ENCODE measurements at regions not wholly inside any gene's neighbourhood (a gene's known extent, or its start where the extent isn't known, plus 50 kb on each side); places are given as distances from the start of the nearest gene placed in this dataset.
"Not testable (repeated sequence)": the region's sequence is repeated elsewhere in the genome, so short reads cannot be mapped to it uniquely, and the experiment has no call there.

DNA sequence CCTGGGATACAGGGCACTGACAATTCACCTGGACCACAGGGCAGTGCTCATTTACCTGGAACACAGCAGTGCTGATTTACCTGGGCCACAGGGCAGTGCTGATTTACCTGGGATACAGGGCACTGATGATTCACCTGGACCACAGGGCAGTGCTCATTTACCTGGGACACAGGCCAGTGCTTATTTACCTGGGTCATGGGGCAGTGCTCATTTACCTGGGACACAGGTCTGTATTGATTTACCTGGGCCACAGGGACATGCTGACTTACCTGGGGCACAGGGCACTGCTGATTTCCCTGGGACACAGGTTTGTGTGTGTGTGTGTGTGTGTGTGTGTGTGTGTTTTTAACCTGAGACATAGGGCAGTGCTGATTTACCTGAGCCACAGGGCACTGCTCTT is 261.7 kb downstream of the MATN1 start:
- TF ChIP-seq, protein P1, sequence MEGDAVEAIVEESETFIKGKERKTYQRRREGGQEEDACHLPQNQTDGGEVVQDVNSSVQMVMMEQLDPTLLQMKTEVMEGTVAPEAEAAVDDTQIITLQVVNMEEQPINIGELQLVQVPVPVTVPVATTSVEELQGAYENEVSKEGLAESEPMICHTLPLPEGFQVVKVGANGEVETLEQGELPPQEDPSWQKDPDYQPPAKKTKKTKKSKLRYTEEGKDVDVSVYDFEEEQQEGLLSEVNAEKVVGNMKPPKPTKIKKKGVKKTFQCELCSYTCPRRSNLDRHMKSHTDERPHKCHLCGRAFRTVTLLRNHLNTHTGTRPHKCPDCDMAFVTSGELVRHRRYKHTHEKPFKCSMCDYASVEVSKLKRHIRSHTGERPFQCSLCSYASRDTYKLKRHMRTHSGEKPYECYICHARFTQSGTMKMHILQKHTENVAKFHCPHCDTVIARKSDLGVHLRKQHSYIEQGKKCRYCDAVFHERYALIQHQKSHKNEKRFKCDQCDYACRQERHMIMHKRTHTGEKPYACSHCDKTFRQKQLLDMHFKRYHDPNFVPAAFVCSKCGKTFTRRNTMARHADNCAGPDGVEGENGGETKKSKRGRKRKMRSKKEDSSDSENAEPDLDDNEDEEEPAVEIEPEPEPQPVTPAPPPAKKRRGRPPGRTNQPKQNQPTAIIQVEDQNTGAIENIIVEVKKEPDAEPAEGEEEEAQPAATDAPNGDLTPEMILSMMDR (IDR thresholded peaks at IDR 0.05) = no peak
- DNase-seq = peak in 1 of 2 donors; percentile 6
- intact Hi-C loops (cut with DNase I; ENCODE audit: low total_unique reads) = no loop called here
- no peaks in the 10 kb centered on the region for H3K36me3 ChIP-seq
- H3K27ac ChIP-seq = no peak overlapping the region
- H3K9me3 ChIP-seq = peaks cover 0 to 8% (median 0%) of the 10 kb centered on the region in 3 donors
- peaks cover 0 to 17% of the 10 kb centered on the region in 2 donors for H3K27me3 ChIP-seq
- H3K4me1 ChIP-seq = no peaks in the 10 kb centered on the region
- no peak overlapping the region for H3K4me3 ChIP-seq

GRCh38 chr1:30460661-30461060 is 262.7 kb downstream of the MATN1 start:
- no peaks in the 10 kb centered on the region for H3K4me1 ChIP-seq
- H3K4me3 ChIP-seq = no peak overlapping the region
- H3K9me3 ChIP-seq = peaks cover 0 to 8% (median 0%) of the 10 kb centered on the region in 3 donors
- H3K36me3 ChIP-seq = no peaks in the 10 kb centered on the region
- no peak overlapping the region for H3K27ac ChIP-seq
- DNase-seq = peak in 1 of 2 donors; percentile 20
- intact Hi-C loops (cut with DNase I; ENCODE audit: low total_unique reads) = no loop called here
- H3K27me3 ChIP-seq = peaks cover 0 to 17% of the 10 kb centered on the region in 2 donors
- TF ChIP-seq, protein P1 (IDR thresholded peaks at IDR 0.05) = no peak

DNA sequence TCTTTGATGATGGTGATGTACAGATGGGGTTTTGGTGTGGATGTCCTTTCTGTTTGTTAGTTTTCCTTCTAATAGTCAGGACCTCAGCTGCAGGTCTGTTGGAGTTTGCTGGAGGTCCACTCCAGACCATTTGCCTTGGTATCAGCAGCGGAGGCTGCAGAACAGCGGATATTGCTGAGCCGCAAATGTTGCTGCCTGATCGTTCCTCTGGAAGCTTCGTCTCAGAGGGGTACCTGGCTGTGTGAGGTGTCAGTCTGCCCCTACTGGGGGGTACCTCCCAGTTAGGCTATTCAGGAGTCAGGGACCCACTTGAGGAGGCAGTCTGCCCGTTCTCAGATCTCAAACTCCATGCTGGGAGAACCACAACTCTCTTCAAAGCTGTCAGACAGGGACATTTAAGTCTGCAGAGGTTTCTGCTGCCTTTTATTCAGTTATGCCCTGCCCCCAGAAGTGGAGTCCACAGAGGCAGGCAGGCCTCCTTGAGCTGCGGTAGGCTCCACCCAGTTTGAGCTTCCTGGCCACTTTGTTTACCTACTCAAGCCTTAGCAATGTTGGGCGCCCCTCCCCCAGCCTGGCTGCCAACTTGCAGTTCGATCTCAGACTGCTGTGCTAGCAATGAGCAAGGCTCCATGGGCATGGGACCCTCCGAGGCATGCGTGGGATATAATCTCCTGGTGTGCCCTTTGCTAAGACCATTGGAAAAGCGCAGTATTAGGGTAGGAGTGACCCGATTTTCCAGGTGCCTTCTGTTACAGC is 264.5 kb downstream of the MATN1 start:
- H3K4me1 ChIP-seq; H3K4me3 ChIP-seq; intact Hi-C loops (cut with DNase I; ENCODE audit: low total_unique reads); H3K9me3 ChIP-seq; H3K27ac ChIP-seq; H3K36me3 ChIP-seq: not testable (repeated sequence)
- peaks cover 0 to 17% of the 10 kb centered on the region in 2 donors for H3K27me3 ChIP-seq
- peak in 1 of 2 donors; percentile 43 for DNase-seq

GRCh38 chr1:30452925-30453324 is 270.5 kb downstream of the MATN1 start:
- intact Hi-C loops (cut with DNase I; ENCODE audit: low total_unique reads) = no loop called here
- no peaks in the 10 kb centered on the region for H3K36me3 ChIP-seq
- no peak overlapping the region for H3K4me3 ChIP-seq
- no peak overlapping the region for H3K27ac ChIP-seq
- no peaks in the 10 kb centered on the region for H3K27me3 ChIP-seq
- DNase-seq = peak in 1 of 2 donors; percentile 27
- TF ChIP-seq, protein P1 (IDR thresholded peaks at IDR 0.05) = no peak
- no peaks in the 10 kb centered on the region for H3K9me3 ChIP-seq
- no peaks in the 10 kb centered on the region for H3K4me1 ChIP-seq

- intact Hi-C loops (cut with DNase I; ENCODE audit: low total_unique reads) = no loop called here
- Histone ChIP-seq H3K9me3 (no peaks in the 10 kb centered on the region), H3K27me3 (peaks cover 0 to under 1% of the 10 kb centered on the region in 2 donors), H3K27ac (no peak overlapping the region), H3K4me1 (no peaks in the 10 kb centered on the region), H3K4me3 (no peak overlapping the region), H3K36me3 (no peaks in the 10 kb centered on the region)
- TF ChIP-seq, protein P1 (IDR thresholded peaks at IDR 0.05) = no peak
- no peak for DNase-seq
Measured at GRCh38 chr1:30452170-30452569, 271.2 kb downstream of the MATN1 start.

DNA sequence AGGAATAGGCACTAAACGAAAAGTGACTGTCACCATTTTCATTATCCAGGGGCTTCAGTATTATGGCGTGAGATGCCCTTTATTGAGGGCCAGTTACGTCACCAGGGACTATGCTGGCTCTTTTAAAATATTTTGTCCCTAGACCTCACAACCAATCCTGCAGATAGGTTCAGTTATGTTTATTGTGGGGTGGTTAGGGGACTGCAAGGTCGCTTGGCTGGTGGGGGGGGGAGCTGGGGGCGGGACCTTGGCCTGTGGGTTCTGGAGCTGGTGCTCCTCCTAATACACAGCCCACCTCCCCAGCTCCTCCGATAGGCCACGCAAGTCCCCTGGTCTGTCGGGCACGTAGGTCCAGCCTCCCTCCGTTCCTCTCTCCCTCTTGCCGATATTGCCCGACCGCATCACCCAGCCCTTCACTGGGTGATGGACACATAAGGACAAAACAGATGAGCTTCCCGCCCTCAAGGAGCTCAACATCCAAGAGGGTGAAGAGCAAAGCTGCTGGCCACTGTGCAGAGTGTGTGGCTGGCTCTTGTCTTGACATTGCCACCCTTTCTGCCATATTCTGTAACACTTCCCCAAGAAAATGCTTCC is 271.8 kb downstream of the MATN1 start:
- Histone ChIP-seq H3K27me3 (peaks cover 0 to 4% of the 10 kb centered on the region in 2 donors), H3K4me3 (no peak overlapping the region), H3K4me1 (no peaks in the 10 kb centered on the region), H3K9me3 (no peaks in the 10 kb centered on the region), H3K36me3 (no peaks in the 10 kb centered on the region), H3K27ac (no peak overlapping the region)
- peak in 1 of 2 donors; percentile 19 for DNase-seq
- intact Hi-C loops (cut with DNase I; ENCODE audit: low total_unique reads) = no loop called here
- TF ChIP-seq, protein P1 (IDR thresholded peaks at IDR 0.05) = no peak

Measured in tibial artery (tissue), 4 donors.